DND-41 (cell line): ENCODE measurements at regions not wholly inside any gene's neighbourhood (a gene's known extent, or its start where the extent isn't known, plus 50 kb on each side); places are given as distances from the start of the nearest gene placed in this dataset.

Experiments used
- EZH2 ChIP-seq: IDR thresholded peaks from 3 replicates; pipeline ENCODE4 v1.6.1; 2012; ENCODE audit warnings: borderline replicate concordance, low read depth, mild to moderate bottlenecking, moderate library complexity, low read length, inconsistent platforms; ENCODE audit not compliant: severe bottlenecking
- TF ChIP-seq, protein P1 (sequence below): IDR thresholded peaks from 2 replicates; pipeline ENCODE4 v1.5.1; 2012; ENCODE audit warnings: borderline replicate concordance, low read length, moderate library complexity, mild to moderate bottlenecking; ENCODE audit not compliant: poor library complexity, severe bottlenecking; ENCODE audit errors: extremely low read depth

DNA sequence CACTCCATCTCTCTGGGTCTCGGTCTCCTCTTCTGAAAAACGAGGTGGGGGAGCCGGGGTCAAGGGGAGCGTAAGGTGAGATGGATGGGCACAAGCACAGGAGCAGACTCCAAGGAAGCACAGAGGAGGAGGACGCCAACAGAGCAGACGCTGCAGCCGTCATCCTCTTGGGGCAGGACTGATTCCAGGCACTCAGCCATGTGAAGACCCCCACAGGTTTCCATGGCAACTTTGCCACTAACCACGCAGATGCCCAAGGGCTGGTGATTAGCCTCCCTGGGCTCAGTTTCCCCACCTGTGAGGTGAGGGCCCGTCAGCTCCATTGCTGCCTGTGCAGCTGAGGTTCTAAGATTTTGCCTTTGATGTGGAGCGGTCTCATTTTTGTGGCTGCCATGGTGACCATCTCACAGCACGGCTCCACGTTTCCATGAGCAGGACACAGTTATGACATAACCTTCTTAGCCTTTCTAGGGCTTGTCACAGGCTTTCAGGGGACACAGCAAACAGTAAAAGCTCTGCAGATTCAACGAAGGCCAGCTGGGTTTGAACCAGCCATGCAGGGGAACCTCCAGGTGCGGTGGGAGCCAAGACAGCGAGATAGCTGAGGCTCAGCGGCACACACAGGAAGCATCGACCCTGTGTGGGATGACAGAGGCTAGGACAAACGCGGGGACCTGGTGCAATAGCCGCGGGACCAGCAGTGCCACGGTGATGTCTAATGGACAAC lies 170.3 kb downstream of the NUP210 start:
- TF ChIP-seq, protein P1, sequence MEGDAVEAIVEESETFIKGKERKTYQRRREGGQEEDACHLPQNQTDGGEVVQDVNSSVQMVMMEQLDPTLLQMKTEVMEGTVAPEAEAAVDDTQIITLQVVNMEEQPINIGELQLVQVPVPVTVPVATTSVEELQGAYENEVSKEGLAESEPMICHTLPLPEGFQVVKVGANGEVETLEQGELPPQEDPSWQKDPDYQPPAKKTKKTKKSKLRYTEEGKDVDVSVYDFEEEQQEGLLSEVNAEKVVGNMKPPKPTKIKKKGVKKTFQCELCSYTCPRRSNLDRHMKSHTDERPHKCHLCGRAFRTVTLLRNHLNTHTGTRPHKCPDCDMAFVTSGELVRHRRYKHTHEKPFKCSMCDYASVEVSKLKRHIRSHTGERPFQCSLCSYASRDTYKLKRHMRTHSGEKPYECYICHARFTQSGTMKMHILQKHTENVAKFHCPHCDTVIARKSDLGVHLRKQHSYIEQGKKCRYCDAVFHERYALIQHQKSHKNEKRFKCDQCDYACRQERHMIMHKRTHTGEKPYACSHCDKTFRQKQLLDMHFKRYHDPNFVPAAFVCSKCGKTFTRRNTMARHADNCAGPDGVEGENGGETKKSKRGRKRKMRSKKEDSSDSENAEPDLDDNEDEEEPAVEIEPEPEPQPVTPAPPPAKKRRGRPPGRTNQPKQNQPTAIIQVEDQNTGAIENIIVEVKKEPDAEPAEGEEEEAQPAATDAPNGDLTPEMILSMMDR: no peak
- no peak for TF ChIP-seq EZH2
